ENCODE measurements at regions not wholly inside any gene's neighbourhood (a gene's known extent, or its start where the extent isn't known, plus 50 kb on each side); places are given as distances from the start of the nearest gene placed in this dataset.

DNA sequence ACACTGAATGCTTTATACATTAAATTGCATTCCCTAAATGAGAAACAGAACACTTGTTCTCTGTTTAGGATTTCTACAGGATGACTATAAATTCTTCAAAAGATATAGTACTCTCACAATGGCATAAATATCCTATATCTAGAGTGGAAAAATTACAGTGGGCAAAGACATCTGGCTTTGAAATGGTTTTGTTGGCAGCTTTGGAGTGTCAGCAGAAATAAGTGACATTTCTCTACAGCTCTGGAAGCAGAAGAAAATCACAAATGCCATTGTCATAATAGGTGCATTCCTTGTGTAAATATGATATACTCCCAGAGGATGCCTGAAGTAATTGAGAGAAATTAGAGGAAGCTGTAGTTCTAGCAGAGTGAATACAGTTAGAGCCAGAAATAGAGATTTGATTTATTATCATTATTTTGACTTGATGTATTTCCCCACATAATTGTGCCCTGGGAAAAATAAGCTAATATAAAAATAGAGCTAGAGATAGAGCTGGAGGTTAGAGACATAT is 95.9 kb upstream of the GALNTL6 start:
- TF ChIP-seq, protein P1, sequence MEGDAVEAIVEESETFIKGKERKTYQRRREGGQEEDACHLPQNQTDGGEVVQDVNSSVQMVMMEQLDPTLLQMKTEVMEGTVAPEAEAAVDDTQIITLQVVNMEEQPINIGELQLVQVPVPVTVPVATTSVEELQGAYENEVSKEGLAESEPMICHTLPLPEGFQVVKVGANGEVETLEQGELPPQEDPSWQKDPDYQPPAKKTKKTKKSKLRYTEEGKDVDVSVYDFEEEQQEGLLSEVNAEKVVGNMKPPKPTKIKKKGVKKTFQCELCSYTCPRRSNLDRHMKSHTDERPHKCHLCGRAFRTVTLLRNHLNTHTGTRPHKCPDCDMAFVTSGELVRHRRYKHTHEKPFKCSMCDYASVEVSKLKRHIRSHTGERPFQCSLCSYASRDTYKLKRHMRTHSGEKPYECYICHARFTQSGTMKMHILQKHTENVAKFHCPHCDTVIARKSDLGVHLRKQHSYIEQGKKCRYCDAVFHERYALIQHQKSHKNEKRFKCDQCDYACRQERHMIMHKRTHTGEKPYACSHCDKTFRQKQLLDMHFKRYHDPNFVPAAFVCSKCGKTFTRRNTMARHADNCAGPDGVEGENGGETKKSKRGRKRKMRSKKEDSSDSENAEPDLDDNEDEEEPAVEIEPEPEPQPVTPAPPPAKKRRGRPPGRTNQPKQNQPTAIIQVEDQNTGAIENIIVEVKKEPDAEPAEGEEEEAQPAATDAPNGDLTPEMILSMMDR (IDR thresholded peaks at IDR 0.05): no peak
- H3K27me3 ChIP-seq: no peaks in the 10 kb centered on the region
- no peak for DNase-seq
- no peaks in the 10 kb centered on the region for H3K4me1 ChIP-seq
- intact Hi-C loops (cut with DNase I): no loop called here
- H3K4me3 ChIP-seq: no peak overlapping the region
- peaks cover 0 to 11% (median 0%) of the 10 kb centered on the region in 11 donors for H3K9me3 ChIP-seq
- H3K36me3 ChIP-seq: no peaks in the 10 kb centered on the region
- no peak for ATAC-seq
- H3K27ac ChIP-seq: no peak overlapping the region

DNA sequence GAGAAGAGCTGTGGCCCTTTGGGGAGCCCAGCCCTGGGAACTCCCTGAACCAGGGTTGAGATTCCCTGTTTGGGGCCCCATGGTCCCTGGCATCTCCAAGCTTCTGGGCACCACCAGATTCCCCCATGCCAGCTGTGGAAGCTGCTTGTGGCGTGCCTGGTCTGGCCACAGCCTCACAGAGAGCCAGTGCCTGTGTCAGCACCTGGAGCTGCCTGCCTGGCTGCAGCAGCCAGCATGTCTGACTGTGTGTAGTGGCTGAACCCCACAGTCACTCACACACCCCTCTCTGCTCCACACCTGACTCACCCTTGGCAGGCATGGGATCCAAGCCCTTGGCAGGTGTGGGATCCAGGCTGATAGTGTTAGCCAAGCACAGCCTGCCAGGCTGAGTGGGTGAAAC is 97.2 kb upstream of the GALNTL6 start:
- no peak for DNase-seq
- intact Hi-C loops (cut with DNase I): no loop called here
- H3K27me3 ChIP-seq: no peaks in the 10 kb centered on the region
- no peaks in the 10 kb centered on the region for H3K36me3 ChIP-seq
- 36 to 91% methylated on average over 1 of the region's 1 CpG for WGBS, 2 donors
- no peak overlapping the region for H3K27ac ChIP-seq
- TF ChIP-seq, protein P1 (IDR thresholded peaks at IDR 0.05): no peak
- no peak overlapping the region for H3K4me3 ChIP-seq
- H3K9me3 ChIP-seq: peaks cover 0 to 4% (median 0%) of the 10 kb centered on the region in 11 donors
- ATAC-seq: no peak
- no peaks in the 10 kb centered on the region for H3K4me1 ChIP-seq

DNA sequence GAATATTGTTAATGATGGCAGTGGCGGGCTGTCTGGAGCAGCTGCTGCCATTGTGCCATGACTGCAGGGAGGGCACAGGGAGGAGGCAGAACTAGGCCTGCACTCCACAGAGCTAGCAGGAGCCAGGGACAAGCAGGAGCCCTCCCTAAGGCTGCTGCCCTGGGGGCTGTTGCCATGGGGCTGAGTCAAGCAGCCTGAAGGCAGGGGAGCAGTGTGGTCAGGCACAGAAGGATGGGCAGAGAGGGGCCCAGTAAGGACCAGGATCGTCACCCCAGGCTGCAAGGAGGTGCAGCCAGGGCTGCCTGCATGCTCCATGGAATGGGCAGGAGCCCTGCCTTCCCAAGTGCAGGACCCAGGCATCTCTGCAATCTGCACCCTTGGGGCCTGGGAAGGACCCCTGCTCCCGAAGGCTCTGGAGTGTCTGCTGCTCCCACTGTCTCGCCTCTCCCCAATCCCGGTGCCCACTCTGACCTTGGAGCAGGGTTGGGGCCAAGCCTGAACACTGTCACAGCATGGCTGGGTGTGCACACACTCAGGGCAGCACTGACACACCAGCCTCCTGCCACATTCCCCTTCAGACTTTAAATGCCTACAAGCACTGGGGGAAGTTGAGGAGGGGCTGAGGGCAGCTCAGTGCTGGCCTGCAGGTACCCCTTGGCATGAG is 98.3 kb upstream of the GALNTL6 start:
- 78 to 85% methylated on average over 5 of the region's 5 CpGs for WGBS, 2 donors
- Histone ChIP-seq H3K4me3 (no peak overlapping the region), H3K27me3 (no peaks in the 10 kb centered on the region), H3K36me3 (no peaks in the 10 kb centered on the region), H3K9me3 (peaks cover 0 to 4% (median 0%) of the 10 kb centered on the region in 11 donors), H3K27ac (no peak overlapping the region), H3K4me1 (no peaks in the 10 kb centered on the region)
- intact Hi-C loops (cut with DNase I): no loop called here
- ATAC-seq (no peak), DNase-seq (no peak)
- TF ChIP-seq, protein P1 (IDR thresholded peaks at IDR 0.05): no peak

DNA sequence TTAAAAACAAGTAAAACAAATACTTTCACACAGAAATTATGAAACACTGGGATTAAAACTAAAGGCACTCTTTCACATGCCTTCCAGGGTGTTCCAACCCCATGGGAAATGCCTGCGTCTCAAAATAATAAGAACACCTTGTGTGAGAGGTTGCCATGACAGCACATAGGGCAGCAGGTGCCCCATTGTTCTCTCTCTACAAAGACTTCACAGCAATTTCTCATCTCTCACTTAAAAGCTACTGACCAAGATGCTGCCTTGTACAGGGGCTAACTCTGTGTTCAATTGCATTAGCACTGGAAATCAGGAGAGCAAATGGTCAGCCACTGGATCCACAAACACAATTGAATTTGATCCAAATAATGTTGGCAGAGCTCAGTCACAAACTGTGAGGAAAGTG is 102.5 kb upstream of the GALNTL6 start:
- TF ChIP-seq, protein P1 (IDR thresholded peaks at IDR 0.05): no peak
- H3K4me3 ChIP-seq: no peak overlapping the region
- peaks cover 0 to 4% (median 0%) of the 10 kb centered on the region in 11 donors for H3K9me3 ChIP-seq
- DNase-seq (no peak), ATAC-seq (no peak)
- no peaks in the 10 kb centered on the region for H3K27me3 ChIP-seq
- WGBS, 2 donors: 88 to 91% methylated on average over 1 of the region's 1 CpG
- no peaks in the 10 kb centered on the region for H3K36me3 ChIP-seq
- no peaks in the 10 kb centered on the region for H3K4me1 ChIP-seq
- no peak overlapping the region for H3K27ac ChIP-seq
- intact Hi-C loops (cut with DNase I): no loop called here

All from heart right ventricle (tissue), 16 donors.